Kidney (tissue), 13 donors: ENCODE measurements at regions not wholly inside any gene's neighbourhood (a gene's known extent, or its start where the extent isn't known, plus 50 kb on each side); places are given as distances from the start of the nearest gene placed in this dataset.

Experiments
- DNase-seq, 5 donors: peaks; one replicate each; pipeline ENCODE4 v3.0.0-alpha.2; 2013 to 2020
- FAIRE-seq: peaks from 2 replicates; lab custom pipeline; 2012; peaks lifted over from hg19 to GRCh38; lab: Jason Lieb, UNC
- H3K27ac ChIP-seq, 2 donors: one replicate each; pipeline ENCODE4 v1.7.0; 2013; ENCODE audit warnings: low read depth in 2 of 2, low read length in 2 of 2, inconsistent platforms in 1 of 2
- H3K27me3 ChIP-seq: one replicate; pipeline ENCODE4 v1.7.1; 2013; ENCODE audit warnings: low read length, inconsistent platforms; ENCODE audit not compliant: control insufficient read depth, insufficient read depth
- H3K36me3 ChIP-seq, 3 donors: one replicate each; pipeline versions ENCODE4 v1.7.0 to v1.7.1; 2013; ENCODE audit warnings: low read length in 3 of 3, control low read depth in 1 of 3, inconsistent platforms in 1 of 3; ENCODE audit not compliant: insufficient read depth in 3 of 3, control insufficient read depth in 2 of 3
- H3K4me1 ChIP-seq, 3 donors: one replicate each; pipeline versions ENCODE4 v1.7.0 to v1.7.1; 2013; ENCODE audit warnings: low read length in 3 of 3, inconsistent platforms in 1 of 3, low read depth in 1 of 3; ENCODE audit not compliant: control insufficient read depth in 2 of 3, insufficient read depth in 2 of 3
- H3K4me3 ChIP-seq, 3 donors: one replicate each; pipeline versions ENCODE4 v1.7.0 to v1.8.1; 2013; ENCODE audit warnings: low read length in 3 of 3, control low read depth in 1 of 3, inconsistent platforms in 1 of 3
- H3K9ac ChIP-seq, 3 donors: one replicate each; pipeline versions ENCODE4 v1.7.0 to v1.7.1; 2013; ENCODE audit warnings: low read length in 3 of 3, control low read depth in 1 of 3, inconsistent platforms in 1 of 3
- H3K9me3 ChIP-seq, 3 donors: one replicate each; pipeline versions ENCODE4 v1.7.0 to v1.7.1; 2013; ENCODE audit warnings: low read length in 3 of 3, control low read depth in 1 of 3, inconsistent platforms in 1 of 3; ENCODE audit not compliant: control insufficient read depth in 2 of 3, insufficient read depth in 1 of 3
- CTCF ChIP-seq: IDR thresholded peaks from 3 replicates; pipeline ENCODE4 v1.5.1; 2012; ENCODE audit warnings: mild to moderate bottlenecking, moderate library complexity, borderline replicate concordance; ENCODE audit not compliant: insufficient read depth; ENCODE audit errors: extremely low read depth
- intact Hi-C: fragments of 100-400 bp; cut with DNase I; formaldehyde crosslinking; loops from one replicate; pipeline ENCODE4 v1.11.1; 2022
- donor health status: control.
- donor health status: control.
- donor health status: control.
- donor health status: control.
- donor health status: control.
- donor health status: DM: yes; HTN: yes; CAD: no.
- donor health status: Normal renal cell carcinoma (clear cell type).

GRCh38 chr3:153456833-153457545 lies 295.0 kb downstream of the RAP2B start:
- no peak overlapping the region for H3K9ac ChIP-seq
- no peak for TF ChIP-seq CTCF
- H3K4me1 ChIP-seq = no peaks in the 10 kb centered on the region
- no peak for FAIRE-seq
- H3K9me3 ChIP-seq = no peaks in the 10 kb centered on the region
- intact Hi-C loops = no loop called here
- no peak overlapping the region for H3K4me3 ChIP-seq
- DNase-seq = no peak
- H3K27me3 ChIP-seq = no peaks in the 10 kb centered on the region
- no peaks in the 10 kb centered on the region for H3K36me3 ChIP-seq
- H3K27ac ChIP-seq = no peak overlapping the region

GRCh38 chr3:153458881-153459280 lies 296.9 kb downstream of the RAP2B start:
- DNase-seq = no peak
- Histone ChIP-seq H3K27ac (no peak overlapping the region), H3K9ac (no peak overlapping the region), H3K36me3 (no peaks in the 10 kb centered on the region), H3K9me3 (no peaks in the 10 kb centered on the region), H3K27me3 (no peaks in the 10 kb centered on the region), H3K4me1 (no peaks in the 10 kb centered on the region), H3K4me3 (no peak overlapping the region)
- no peak for FAIRE-seq
- no peak for TF ChIP-seq CTCF
- intact Hi-C loops = no loop called here

DNA sequence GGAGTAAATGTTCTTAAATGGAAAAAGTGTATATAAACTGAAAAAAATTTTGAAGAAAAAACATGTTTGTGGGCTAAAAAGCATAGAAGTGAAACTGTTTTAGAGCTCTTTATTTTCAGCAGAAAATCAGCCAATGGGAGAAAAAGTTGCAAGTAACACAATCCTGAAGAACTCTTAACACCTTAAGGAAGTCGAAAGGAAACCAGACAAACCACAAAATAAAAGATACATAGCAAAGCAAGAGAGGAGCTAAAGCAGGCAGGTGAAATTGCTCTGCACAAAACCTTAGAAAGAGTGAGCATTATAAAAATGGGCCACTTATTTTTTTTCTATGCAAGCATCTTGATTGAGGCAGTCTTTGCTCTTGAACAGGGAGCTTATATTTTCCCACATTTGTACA lies 300.5 kb downstream of the RAP2B start:
- Histone ChIP-seq H3K4me1 (no peaks in the 10 kb centered on the region), H3K9ac (no peak overlapping the region), H3K27me3 (no peaks in the 10 kb centered on the region), H3K36me3 (no peaks in the 10 kb centered on the region), H3K9me3 (no peaks in the 10 kb centered on the region), H3K27ac (no peak overlapping the region), H3K4me3 (no peak overlapping the region)
- FAIRE-seq (no peak), DNase-seq (no peak)
- TF ChIP-seq CTCF = no peak
- intact Hi-C loops = no loop called here

DNA sequence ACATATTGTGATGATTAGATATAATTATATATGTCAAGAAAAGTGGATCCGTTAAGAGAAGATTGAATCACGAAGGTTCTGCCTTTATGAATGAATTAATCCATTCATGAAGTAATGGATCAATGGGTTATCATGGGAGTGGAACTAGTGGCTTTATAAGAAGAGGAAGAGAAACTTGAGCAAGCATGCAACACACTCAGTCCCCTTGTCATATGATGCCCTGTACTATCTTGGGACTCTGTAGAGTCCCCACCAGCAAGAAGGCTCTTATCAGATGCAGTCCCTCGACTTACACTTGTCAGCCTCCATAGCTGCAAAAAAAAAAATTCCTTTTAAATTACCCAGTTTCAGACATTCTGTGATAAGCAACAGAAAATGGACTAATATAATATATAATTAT lies 301.9 kb downstream of the RAP2B start:
- Histone ChIP-seq H3K36me3 (no peaks in the 10 kb centered on the region), H3K4me3 (no peak overlapping the region), H3K27me3 (no peaks in the 10 kb centered on the region), H3K4me1 (no peaks in the 10 kb centered on the region), H3K9me3 (no peaks in the 10 kb centered on the region), H3K27ac (no peak overlapping the region), H3K9ac (no peak overlapping the region)
- intact Hi-C loops = no loop called here
- FAIRE-seq (no peak), DNase-seq (no peak)
- TF ChIP-seq CTCF = no peak
